GM10266 (cell line): ENCODE measurements at regions not wholly inside any gene's neighbourhood (a gene's known extent, or its start where the extent isn't known, plus 50 kb on each side); places are given as distances from the start of the nearest gene placed in this dataset.
"Not testable (repeated sequence)": the region's sequence is repeated elsewhere in the genome, so short reads cannot be mapped to it uniquely, and the experiment has no call there.

ENCODE experiments used
- DNase-seq: peaks from one replicate; pipeline ENCODE4 v3.0.0; 2012; ENCODE audit errors: extremely low spot score
- TF ChIP-seq, protein P1 (sequence below): IDR thresholded peaks from 2 replicates; pipeline ENCODE4 v1.5.1; 2012; ENCODE audit warnings: mild to moderate bottlenecking, low read depth; ENCODE audit not compliant: control insufficient read depth, insufficient read depth; ENCODE audit errors: missing control alignments

DNA sequence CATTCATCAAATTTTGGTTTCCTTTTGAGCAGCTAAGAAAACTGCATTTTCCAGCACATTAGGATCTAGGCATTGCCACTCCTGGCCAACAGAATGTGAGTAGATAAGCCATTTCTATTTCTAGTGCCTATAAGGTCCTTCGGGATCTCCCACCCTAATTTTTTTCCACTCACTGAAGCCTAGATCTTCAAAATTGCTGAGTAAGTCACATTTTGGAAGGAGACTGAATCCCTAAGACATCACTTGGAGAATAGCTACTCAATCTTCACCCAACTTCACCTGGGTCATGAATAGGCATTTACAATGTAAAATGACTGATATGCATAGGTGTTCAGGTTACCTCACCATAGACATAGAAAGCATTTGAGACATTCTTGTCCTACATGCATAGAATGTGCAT, 548.1 kb upstream of the GYPC start:
- DNase-seq, result no peak
- TF ChIP-seq, protein P1, sequence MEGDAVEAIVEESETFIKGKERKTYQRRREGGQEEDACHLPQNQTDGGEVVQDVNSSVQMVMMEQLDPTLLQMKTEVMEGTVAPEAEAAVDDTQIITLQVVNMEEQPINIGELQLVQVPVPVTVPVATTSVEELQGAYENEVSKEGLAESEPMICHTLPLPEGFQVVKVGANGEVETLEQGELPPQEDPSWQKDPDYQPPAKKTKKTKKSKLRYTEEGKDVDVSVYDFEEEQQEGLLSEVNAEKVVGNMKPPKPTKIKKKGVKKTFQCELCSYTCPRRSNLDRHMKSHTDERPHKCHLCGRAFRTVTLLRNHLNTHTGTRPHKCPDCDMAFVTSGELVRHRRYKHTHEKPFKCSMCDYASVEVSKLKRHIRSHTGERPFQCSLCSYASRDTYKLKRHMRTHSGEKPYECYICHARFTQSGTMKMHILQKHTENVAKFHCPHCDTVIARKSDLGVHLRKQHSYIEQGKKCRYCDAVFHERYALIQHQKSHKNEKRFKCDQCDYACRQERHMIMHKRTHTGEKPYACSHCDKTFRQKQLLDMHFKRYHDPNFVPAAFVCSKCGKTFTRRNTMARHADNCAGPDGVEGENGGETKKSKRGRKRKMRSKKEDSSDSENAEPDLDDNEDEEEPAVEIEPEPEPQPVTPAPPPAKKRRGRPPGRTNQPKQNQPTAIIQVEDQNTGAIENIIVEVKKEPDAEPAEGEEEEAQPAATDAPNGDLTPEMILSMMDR, result no peak

DNA sequence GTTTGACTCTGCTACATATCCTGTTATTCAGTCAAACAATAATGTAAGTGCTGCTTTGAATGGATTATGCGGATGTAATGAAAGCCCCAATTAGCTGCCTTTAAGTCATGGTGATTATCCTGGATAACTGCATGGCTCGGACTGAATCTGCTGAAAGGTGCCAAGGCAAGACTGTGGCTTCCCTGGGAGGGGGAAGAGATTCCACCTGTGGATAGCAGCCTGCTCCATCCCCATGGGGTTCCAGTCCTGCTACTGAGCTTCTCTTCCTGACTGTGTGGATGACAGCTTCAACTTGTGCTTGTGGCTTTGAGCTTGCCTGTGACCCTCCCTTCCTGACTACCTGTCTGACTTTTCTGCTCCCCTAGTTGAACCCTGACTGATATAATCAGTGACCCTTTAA, 540.0 kb upstream of the GYPC start:
- no peak for DNase-seq
- TF ChIP-seq, protein P1, result no peak

DNA sequence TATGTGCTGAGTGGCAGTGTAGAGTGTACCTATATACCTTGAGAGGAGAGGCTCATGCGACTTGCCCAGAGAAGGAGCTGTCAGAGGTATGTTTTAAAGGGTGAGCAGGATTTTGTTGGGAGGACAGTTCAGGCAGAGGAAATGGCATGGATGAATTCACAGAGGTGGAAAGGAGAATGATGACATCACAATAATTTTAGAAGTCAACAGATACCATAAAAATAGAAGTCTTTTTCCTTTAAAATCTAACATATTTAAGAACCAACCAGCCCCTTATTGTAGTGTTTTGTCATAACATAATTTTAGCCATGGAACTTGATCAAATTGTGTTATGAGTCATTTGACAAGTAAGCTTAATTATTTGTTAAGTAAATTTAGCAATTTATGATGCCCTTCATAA, 538.1 kb upstream of the GYPC start:
- no peak for DNase-seq
- TF ChIP-seq, protein P1, result no peak

DNA sequence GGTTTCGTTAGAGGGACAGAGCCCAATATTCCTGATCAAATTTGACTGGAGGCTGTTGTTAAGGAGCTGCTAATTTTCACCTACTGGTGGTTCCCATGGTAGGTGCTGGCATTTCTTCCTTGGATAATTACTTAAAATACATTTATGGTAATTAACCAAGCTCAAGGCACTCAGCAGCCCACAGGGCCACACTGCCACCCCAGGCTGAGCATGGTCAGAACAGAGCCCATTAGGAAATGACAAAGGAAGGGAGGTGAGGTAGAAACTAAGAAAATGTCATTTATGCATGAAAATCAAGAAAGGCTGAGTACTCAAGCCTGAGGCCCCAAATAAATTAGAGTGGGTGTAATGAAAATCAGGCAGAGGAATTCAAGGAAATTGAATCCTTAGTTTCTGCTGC, 510.2 kb upstream of the GYPC start:
- no peak for DNase-seq
- TF ChIP-seq, protein P1, result no peak

DNA sequence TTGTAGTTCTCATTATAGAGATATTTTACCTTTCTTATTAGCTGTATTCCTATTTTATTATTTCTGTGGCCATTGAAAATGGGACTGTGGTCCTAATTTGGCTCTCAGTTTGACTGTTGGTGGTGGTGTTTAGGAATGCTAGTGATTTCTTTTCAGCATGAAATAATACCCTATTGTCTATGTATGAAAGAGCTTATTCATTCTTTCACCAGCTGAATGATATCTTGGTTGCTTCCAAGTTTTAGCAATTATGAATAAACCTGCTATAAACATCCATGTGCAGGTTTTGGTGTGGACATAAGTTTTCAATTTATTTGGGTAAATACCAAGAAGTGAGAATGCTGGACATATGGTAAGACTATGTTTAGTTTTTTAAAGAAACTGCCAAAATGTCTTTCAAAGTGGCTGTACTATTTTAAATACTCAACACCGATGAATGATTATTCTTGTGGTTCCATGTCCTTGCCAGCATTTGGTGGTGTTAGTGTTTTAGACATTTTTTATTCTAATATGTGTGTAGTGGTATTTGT, 501.6 kb upstream of the GYPC start:
- TF ChIP-seq, protein P1, result no peak
- no peak for DNase-seq

DNA sequence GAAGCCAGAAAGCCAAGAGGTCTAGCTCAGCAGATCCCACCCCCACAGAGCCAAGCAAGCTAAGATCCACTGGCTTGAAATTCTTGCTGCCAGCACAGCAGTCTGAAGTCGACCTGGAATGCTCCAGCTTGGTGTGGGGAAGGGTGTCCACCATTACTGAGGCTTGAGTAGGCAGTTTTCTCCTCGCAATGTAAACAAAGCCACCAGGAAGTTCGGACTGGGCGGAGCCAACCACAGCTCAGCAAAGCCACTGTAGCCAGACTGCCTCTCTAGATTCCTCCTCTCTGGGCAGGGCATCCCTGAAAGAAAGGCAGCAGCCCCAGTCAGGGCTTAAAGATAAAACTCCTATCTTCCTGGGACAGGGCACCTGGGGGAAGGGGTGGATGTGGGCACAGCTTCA, 495.0 kb upstream of the GYPC start:
- not testable (repeated sequence) for DNase-seq

DNA sequence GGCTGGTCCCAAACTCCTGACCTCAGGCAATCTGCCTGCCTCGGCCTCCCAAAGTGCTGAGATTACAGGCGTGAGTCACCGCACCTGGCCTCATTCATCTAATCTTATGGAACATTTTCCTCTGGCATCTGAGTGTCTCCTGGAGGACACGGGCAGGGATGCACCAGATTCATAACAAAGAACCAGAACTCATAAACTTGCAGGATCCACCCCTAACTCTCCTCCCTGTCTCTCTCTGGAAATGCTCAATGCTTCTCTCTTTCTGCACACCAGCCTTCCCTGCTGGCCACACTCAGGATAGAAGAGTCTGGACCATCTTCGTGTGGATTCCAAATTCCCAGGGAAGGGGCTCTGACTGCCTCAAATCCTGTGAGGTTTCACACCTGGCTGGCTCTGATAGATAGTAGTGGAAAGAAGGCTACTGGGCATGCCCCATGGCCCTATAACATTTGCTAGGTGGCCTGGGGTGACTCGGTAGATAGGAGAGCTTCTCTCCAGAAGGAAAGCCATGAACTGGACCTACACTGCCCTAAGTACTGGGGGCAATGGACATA, 483.2 kb upstream of the GYPC start:
- TF ChIP-seq, protein P1, result no peak
- DNase-seq, result no peak

DNA sequence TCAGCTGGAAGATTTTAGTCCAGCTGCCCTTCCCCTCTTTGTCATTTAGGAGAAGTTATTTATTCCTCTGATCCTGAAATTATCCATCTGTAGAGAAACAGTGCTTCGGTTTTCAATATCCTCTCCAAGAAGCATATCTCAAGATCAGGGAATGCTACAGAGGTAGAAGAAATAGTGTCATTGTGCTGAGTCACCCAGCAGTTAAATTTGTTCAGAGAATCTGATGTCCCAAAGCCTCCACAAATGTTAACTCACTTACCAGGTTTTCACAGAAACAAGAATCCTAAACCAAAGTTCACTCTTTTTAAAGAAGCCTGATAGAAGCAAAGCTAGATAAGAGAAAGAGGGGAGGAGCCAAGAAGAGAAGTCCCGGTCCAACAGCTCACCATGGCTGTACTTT, 480.7 kb upstream of the GYPC start:
- no peak for DNase-seq
- TF ChIP-seq, protein P1, result no peak
